ENCODE measurements at regions not wholly inside any gene's neighbourhood (a gene's known extent, or its start where the extent isn't known, plus 50 kb on each side); places are given as distances from the start of the nearest gene placed in this dataset.

DNA sequence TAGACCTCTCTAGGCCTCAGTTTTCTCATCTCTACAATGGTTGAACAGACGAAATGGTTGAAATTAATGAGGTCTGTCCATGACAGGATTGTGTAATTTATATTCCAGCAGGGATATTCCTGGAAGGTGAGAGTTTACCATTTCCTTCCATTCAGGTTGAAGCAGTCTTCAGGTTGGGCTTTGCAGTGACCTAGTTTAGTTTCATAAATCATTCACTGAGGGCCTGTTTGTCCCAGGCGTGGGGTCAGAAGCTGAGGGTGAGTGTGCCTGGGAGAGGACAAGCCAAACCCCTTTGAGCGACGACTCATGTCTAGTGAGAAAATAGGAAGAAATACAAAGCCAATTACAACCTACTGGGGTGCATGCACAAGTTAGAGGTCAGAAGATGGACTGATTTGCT lies 57.2 kb upstream of the CACNA2D3 start:
- Histone ChIP-seq H3K4me3 (ENCODE audit: low read depth, low read length) (no peak overlapping the region), H3K27me3 (ENCODE audit: control insufficient read depth, insufficient read depth, low read length) (no peaks in the 10 kb centered on the region), H3K36me3 (ENCODE audit: control insufficient read depth, insufficient read depth, low read length) (no peaks in the 10 kb centered on the region)
- POLR2A ChIA-PET: no interaction called here
- CTCF ChIA-PET: no interaction called here
- DNase-seq (ENCODE audit: low read depth): no peak
- TF ChIP-seq, protein P1, sequence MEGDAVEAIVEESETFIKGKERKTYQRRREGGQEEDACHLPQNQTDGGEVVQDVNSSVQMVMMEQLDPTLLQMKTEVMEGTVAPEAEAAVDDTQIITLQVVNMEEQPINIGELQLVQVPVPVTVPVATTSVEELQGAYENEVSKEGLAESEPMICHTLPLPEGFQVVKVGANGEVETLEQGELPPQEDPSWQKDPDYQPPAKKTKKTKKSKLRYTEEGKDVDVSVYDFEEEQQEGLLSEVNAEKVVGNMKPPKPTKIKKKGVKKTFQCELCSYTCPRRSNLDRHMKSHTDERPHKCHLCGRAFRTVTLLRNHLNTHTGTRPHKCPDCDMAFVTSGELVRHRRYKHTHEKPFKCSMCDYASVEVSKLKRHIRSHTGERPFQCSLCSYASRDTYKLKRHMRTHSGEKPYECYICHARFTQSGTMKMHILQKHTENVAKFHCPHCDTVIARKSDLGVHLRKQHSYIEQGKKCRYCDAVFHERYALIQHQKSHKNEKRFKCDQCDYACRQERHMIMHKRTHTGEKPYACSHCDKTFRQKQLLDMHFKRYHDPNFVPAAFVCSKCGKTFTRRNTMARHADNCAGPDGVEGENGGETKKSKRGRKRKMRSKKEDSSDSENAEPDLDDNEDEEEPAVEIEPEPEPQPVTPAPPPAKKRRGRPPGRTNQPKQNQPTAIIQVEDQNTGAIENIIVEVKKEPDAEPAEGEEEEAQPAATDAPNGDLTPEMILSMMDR (IDR thresholded peaks at IDR 0.05; ENCODE audit: insufficient read depth, low read depth, low read length): no peak

DNA sequence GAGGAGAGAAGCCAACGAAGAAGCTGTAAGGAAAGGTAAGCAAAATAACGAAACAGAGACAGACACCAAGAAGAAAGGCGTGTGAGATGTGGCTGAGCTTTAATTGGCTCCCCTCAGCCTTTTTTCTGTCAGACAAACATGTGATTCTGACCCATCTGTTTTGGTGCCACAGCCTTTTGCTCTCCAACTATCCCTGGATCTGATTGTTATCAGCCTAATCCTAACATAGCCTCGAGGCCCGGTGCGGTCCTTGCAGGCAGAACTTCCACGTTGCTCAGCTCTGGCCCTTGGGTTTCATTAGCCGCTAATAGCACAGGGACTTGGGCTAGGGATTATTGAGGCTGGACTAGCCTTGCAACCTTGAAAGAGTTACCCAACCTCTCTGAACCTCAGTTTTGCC lies 57.9 kb upstream of the CACNA2D3 start:
- no peaks in the 10 kb centered on the region for H3K27me3 ChIP-seq (ENCODE audit: control insufficient read depth, insufficient read depth, low read length)
- H3K36me3 ChIP-seq (ENCODE audit: control insufficient read depth, insufficient read depth, low read length): no peaks in the 10 kb centered on the region
- CTCF ChIA-PET: no interaction called here
- POLR2A ChIA-PET: no interaction called here
- no peak overlapping the region for H3K4me3 ChIP-seq (ENCODE audit: low read depth, low read length)
- TF ChIP-seq, protein P1 (IDR thresholded peaks at IDR 0.05; ENCODE audit: insufficient read depth, low read depth, low read length): no peak
- no peak for DNase-seq (ENCODE audit: low read depth)

DNA sequence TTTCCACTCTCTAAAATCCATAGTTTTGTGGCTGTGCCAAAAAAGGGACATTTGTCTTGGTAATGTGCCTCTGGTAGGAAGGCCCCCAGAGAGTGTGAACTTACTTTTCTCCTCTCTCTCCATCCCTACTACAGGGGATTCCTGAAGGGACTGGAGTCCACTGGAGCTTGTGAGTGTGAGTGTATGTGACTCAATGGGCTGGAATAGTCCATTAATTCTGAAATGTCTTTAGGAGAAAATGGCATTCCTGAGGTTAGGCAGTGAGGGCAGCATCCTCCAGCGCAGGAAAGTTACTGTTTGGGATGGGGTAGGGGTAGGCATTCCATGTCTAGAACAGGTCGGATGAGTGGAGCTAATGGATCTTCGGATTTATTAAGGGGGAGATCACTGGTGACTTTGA lies 59.8 kb upstream of the CACNA2D3 start:
- POLR2A ChIA-PET: no interaction called here
- Histone ChIP-seq H3K27me3 (ENCODE audit: control insufficient read depth, insufficient read depth, low read length) (no peaks in the 10 kb centered on the region), H3K36me3 (ENCODE audit: control insufficient read depth, insufficient read depth, low read length) (no peaks in the 10 kb centered on the region), H3K4me3 (ENCODE audit: low read depth, low read length) (no peak overlapping the region)
- no peak for DNase-seq (ENCODE audit: low read depth)
- TF ChIP-seq, protein P1 (IDR thresholded peaks at IDR 0.05; ENCODE audit: insufficient read depth, low read depth, low read length): no peak
- CTCF ChIA-PET: no interaction called here

DNA sequence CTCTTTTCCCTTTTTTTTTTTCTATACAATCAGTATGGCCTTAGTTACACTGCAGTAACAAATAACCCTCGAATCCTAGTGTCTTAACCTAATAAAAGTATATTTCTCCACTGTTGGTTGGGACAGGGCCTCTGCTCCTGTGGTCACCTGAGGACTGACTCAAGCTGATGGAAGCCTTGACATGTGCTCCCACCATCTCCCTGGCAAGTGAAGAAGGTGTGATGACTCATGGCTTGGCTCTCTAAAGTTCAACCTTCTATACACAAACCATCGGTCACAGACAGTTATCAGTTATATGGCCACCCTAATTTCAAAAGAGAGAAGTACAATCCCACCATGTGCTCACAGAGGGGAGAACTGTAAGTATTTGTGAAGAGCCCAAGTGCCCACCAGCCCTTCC lies 65.8 kb upstream of the CACNA2D3 start:
- Histone ChIP-seq H3K27me3 (ENCODE audit: control insufficient read depth, insufficient read depth, low read length) (no peaks in the 10 kb centered on the region), H3K4me3 (ENCODE audit: low read depth, low read length) (no peak overlapping the region), H3K36me3 (ENCODE audit: control insufficient read depth, insufficient read depth, low read length) (no peaks in the 10 kb centered on the region)
- CTCF ChIA-PET: no interaction called here
- DNase-seq (ENCODE audit: low read depth): no peak
- POLR2A ChIA-PET: no interaction called here
- TF ChIP-seq, protein P1 (IDR thresholded peaks at IDR 0.05; ENCODE audit: insufficient read depth, low read depth, low read length): no peak

DNA sequence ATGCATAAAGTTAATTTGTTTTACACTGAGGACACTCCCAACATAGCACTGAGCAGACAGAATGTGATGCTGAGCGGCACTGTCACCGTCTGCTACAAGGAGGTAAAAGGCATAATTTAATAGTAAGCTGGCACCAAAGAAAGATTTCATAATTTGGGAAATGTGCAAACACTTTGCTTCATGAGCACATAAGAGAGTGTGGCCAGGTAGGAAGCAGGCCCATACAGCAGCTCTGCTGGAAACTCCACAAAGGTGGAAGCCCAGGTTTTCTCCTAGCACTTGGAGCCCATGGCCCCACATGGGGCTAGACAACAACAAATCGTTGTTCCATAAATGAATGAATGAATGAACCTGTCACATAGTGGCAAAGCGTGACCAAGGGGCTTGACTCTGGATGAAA lies 68.5 kb upstream of the CACNA2D3 start:
- Histone ChIP-seq H3K27me3 (ENCODE audit: control insufficient read depth, insufficient read depth, low read length) (no peaks in the 10 kb centered on the region), H3K4me3 (ENCODE audit: low read depth, low read length) (no peak overlapping the region), H3K36me3 (ENCODE audit: control insufficient read depth, insufficient read depth, low read length) (no peaks in the 10 kb centered on the region)
- ChIA-PET CTCF (no interaction called here), POLR2A (no interaction called here)
- TF ChIP-seq, protein P1 (IDR thresholded peaks at IDR 0.05; ENCODE audit: insufficient read depth, low read depth, low read length): no peak
- DNase-seq (ENCODE audit: low read depth): no peak
